AG09309 (cell line): ENCODE measurements at regions not wholly inside any gene's neighbourhood (a gene's known extent, or its start where the extent isn't known, plus 50 kb on each side); places are given as distances from the start of the nearest gene placed in this dataset.
"Not testable (repeated sequence)": the region's sequence is repeated elsewhere in the genome, so short reads cannot be mapped to it uniquely, and the experiment has no call there.

Experiments
- DNase-seq: peaks from one replicate; pipeline ENCODE4 v3.0.0-alpha.2; 2010; ENCODE audit warnings: low read depth
- H3K4me3 ChIP-seq: 2 replicates; pipeline ENCODE4 v1.5.1; 2011; ENCODE audit warnings: mild to moderate bottlenecking, low read depth, low read length, moderate library complexity; ENCODE audit not compliant: control insufficient read depth
- TF ChIP-seq, protein P1 (sequence below): IDR thresholded peaks from 2 replicates; pipeline ENCODE4 v1.5.1; 2011; ENCODE audit warnings: mild to moderate bottlenecking, low read depth, low read length, inconsistent platforms; ENCODE audit not compliant: insufficient read depth, control insufficient read depth; ENCODE audit errors: missing control alignments

DNA sequence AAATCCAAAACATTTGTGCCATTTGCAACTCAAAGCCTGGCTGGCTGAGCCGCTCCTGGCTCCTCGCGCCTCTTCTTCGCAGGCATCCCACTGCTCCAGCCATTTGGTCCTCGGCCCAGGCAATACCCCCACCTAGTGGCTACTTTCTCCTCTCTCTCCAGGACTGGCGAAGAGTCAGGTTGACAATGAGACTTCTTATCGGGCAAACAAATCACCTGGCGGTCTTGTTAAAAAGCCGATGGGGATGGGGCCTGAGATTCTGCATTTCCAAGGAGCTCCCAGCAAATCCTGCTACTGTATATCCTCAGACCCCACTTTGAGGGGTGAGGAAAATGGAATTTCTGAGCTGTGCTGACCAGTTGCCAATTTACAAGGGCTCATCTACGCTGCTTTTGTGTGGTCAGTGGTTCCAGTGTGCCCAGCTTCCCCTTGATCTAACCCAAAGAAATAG, 89.0 kb downstream of the ISX start:
- DNase-seq = peak; percentile 8
- TF ChIP-seq, protein P1, sequence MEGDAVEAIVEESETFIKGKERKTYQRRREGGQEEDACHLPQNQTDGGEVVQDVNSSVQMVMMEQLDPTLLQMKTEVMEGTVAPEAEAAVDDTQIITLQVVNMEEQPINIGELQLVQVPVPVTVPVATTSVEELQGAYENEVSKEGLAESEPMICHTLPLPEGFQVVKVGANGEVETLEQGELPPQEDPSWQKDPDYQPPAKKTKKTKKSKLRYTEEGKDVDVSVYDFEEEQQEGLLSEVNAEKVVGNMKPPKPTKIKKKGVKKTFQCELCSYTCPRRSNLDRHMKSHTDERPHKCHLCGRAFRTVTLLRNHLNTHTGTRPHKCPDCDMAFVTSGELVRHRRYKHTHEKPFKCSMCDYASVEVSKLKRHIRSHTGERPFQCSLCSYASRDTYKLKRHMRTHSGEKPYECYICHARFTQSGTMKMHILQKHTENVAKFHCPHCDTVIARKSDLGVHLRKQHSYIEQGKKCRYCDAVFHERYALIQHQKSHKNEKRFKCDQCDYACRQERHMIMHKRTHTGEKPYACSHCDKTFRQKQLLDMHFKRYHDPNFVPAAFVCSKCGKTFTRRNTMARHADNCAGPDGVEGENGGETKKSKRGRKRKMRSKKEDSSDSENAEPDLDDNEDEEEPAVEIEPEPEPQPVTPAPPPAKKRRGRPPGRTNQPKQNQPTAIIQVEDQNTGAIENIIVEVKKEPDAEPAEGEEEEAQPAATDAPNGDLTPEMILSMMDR = peak; percentile 89
- H3K4me3 ChIP-seq = no peak overlapping the region

DNA sequence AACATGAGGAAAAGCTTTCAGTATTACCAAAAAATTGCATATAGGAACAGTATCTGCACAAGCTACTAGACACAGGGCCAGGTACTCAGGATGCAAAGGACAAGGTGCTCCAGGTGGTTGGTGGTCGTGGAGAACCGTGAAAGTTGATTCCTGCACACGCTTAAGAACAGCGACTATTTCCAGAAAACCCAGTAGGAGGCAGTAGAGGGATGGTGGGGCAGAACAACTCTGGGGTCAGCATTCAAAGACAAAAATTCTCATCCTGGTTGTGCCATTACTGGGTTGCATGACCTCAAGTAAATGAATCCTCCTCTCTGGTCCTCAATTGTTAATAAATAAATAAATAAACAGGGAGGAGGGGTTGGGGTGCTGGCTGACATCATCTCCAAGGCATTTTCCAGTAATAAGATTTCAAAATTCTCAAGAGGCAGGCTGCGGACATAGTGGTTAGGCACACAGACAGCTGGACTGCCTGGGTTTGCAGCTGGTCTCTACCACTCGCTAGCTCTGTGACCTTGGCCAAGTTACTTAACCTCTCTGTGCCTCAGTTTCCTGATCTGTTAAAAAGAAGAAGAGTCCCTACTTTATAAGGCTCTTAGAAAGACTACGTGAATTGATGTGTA, 89.6 kb downstream of the ISX start:
- no peak for DNase-seq
- TF ChIP-seq, protein P1 = peak; percentile 11
- no peak overlapping the region for H3K4me3 ChIP-seq

DNA sequence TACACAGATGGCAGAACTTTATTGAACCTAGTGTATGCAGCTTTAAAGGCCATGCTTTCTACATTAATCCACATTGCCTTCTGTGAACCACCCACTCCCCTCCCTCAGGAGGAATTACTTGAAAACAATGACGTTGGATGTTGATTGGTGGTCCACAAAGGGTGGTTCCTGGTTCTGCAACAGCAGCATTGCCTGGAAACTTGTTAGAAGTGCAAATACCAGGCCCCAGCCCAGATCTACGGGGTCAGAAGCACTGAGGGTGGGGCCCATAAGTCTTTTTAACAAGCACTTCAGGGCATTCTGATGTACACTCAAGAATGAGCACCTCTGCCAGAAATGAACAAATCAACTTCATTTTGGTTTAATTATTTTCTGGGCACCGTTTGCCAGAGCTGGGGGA, 91.0 kb downstream of the ISX start:
- no peak overlapping the region for H3K4me3 ChIP-seq
- TF ChIP-seq, protein P1 = no peak
- DNase-seq = no peak

DNA sequence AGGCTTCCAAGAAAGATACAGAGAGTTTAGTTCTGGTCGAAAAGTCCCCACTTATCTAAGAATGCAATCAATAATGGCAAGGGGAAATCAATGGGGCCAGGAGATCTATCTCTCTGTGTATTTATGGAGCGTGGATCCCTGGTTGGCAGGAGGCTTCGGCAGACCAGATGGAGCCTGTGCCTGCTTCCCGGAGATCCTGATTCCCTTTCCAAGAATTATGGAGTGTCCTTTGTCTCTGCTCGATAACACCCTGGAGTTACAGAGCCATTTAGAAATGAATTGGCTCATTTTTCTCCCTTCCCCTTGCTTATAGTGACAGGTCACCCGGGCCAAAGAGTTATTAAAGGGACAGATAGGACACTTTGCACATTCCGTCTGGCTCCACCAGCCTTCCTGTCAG, 92.4 kb downstream of the ISX start:
- H3K4me3 ChIP-seq = no peak overlapping the region
- TF ChIP-seq, protein P1 = no peak
- DNase-seq = no peak

DNA sequence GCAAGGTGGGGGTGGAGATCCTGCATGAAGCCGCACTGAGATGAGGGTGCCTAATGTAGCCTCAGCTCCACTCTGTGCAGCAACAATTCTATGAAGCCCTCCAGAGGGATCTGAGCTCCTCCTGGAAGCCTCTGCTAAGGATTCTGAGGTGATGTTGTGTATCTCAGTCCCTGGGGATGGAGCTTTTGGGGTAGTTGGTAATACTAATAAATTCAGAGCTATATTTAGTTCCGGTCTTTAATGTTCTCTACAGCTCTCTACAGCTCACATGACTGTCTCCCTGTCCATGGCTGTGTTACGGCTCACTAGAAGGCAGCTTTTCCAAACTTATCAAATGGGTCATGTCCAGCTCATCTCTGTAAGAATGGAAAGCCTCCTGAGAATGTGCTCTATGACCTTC, 93.4 kb downstream of the ISX start:
- TF ChIP-seq, protein P1 = no peak
- no peak for DNase-seq
- no peak overlapping the region for H3K4me3 ChIP-seq

DNA sequence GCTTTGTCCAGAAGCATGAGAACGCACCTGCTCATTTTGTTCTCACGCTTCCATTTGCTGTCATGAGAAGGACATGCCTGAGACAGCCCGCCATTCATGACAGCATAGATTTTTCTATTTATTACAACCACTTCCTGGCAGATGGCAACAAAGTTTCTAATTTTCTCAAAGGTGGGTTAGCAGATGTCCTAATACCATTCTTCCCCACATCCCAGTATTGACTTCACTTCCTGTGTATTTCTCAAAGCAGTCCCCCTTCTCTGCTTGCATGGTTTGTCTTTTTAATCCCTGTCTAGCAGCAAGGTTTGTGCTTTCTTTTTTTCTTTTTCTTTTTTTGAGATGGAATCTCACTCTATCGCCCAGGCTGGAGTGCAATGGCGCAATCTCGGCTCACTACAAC, 94.3 kb downstream of the ISX start:
- no peak for DNase-seq
- H3K4me3 ChIP-seq = no peak overlapping the region
- TF ChIP-seq, protein P1 = no peak

DNA sequence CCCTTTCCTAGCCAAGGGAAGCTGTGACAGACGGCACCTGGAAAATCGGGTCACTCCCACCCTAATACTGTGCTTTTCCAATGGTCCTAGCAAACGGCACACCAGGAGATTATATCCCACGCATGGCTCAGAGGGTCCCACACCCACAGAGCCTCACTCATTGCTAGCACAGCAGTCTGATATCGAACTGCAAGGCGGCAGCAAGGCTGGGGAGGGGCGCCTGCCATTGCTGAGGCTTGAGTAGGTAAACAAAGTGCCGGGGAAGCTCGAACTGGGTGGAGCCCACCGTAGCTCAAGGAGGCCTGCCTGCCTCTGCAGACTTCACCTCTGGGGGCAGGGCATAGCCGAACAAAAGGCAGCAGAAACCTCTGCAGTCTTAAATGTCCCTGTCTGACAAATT, 91.4 kb upstream of the HMGXB4 start:
- not testable (repeated sequence) for H3K4me3 ChIP-seq, DNase-seq
